Colon (tissue), 2 donors: ENCODE measurements at regions not wholly inside any gene's neighbourhood (a gene's known extent, or its start where the extent isn't known, plus 50 kb on each side); places are given as distances from the start of the nearest gene placed in this dataset.

Experiments used
- FAIRE-seq: peaks from 2 replicates; lab custom pipeline; 2012; peaks lifted over from hg19 to GRCh38; lab: Jason Lieb, UNC
- donor health status: control.
- donor health status: control.

DNA sequence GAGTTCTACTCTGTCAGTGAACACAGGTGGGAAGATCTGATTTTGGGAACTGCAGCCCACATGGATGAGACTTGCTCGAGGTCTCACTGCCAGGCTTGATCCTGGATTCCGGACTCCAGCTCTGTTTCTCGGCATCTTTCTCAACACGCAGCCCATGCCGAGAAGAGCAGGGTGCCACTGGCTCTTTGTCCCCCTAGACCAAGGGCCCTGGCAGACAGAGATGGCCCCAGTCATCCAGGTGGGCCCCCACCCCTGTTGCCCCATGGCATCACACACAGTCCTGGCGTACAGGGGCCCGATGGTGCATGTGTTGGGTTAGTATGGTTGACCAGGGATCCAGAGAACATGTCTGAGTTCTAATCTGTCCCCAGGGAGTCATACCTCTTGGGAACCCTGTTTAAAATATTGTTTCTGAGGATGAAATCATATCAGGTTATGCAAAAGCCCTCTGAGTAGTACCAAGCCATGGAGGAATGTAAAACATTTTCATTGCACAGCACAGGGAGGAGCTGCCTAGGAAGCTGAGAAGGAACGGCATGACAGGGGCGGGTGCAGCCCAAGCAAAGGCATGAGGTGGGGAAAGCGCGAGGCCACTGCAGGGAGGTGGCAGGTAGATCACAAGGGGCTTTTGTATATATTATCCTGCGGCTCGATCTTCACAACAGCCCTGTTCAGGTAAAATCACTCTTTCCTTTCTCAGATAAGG is 320.6 kb downstream of the UACA start:
- FAIRE-seq: no peak

DNA sequence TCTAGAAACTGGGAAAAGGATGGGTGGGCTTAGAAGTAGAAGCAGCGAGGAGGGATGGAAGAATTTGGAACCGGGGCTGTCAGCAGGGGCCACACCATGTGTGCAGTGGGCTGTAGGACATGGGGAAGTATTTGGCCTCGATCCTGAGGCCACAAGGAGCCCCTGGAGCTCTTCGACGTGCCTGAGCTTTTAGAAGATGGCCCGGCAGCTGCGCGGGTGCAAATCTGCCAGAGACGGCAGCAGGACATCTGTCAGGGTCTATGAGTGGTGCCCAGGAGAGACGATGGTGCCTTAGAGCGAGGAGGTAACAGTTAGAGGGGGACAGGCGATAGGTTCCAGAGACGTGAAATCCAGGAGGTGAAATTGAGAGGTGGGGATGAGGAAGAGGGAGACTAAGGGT is 321.1 kb downstream of the UACA start:
- no peak for FAIRE-seq

DNA sequence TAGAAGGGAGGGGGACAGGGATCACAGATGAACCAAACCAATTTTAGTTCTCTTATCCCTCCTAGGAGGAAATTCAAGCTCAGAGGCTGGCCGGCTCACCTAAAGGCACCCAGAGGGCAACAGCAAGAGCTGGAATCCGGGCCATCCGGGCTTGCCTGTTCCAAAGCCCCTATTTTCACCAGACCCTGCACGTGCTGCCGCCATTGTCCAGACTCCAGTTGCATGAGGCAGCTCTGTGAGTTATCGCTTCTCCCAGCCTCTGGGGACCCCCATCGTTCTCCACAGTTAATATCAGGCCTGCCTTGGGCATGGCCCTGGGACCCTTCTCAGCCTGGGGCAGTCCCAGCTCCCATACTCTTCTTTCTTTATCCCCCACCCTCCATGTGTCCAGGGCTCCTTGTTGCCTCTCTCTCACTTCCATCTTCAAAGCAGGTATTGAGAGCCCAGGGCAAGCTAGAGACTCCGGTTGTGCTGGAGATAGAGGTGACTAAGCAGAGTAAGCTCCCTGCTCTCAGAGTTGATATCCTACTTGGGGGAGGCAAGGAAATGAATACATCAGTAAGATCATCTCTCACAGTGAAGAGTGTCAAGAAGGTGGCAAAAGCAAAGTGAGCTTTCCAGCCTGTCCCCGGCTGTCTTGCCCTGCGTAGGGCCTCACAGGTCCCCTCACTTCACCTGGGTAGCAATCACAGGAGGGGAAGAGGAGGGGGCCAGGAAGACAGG is 322.8 kb downstream of the UACA start:
- no peak for FAIRE-seq

DNA sequence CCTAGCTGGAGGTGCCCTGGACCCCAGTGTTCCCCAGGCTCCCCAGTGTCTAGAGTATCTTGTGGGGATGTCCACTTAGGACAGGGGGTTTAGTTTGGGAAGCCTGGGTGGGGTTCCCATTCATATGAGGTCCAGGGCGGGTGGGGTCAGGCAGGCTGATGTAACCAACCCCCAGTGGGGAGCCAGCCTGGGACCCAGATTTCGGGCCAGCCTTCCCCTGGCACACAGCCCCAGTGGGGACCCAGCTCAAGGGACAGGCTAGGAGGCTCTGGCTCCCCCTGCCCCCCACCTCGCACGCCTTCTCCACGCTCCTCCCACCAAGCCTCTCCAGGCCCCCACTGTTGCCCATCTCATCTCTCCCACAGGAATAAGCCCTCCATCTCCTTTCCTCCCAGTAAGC is 323.5 kb downstream of the UACA start:
- no peak for FAIRE-seq

DNA sequence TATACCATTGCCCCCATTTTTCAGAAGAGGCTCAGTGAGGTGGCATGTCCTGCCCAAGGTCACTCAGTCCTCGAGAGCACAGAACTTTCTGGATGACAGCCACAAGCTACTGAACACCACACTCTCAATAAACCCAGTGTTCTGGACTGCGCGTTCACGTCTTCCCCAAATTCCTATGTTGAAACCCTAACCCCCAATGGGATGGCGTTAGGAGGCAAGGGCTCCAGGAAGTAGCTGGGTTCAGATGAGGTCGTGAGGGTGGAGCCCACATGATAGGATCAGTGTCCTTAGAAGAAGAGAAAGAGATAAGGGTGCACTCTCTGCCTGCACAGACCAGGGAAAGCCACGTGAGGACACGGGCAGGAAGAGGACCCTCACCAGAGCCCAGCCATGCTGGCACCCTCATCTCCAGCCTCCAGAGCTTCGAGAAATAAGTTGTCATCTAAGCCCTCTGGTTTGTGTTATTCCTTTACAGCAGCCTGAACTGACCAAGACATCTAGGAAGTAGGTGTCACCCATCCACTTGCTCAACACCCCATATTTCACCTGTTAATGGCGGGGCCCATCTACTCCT is 324.0 kb downstream of the UACA start:
- no peak for FAIRE-seq

DNA sequence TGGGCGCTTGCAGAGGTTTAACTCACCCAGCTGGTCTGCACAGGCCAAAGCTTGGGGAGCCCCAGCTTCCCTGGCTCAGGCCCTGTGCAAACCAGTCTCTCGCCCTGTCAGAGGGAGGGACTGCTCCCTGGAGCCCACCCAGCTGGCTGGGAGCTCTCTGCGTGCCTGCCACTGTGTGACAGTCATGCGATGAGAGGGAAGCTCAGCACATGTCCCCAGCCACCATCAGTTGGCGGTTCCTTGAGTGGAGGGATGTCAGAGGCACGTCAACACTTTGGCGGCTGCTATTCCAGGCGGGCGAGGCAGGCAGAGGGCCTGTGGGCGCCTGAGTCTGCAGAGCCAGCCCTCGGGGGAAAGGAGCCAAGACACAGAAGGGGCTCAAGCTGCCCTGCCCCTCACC is 324.6 kb downstream of the UACA start:
- FAIRE-seq: no peak

DNA sequence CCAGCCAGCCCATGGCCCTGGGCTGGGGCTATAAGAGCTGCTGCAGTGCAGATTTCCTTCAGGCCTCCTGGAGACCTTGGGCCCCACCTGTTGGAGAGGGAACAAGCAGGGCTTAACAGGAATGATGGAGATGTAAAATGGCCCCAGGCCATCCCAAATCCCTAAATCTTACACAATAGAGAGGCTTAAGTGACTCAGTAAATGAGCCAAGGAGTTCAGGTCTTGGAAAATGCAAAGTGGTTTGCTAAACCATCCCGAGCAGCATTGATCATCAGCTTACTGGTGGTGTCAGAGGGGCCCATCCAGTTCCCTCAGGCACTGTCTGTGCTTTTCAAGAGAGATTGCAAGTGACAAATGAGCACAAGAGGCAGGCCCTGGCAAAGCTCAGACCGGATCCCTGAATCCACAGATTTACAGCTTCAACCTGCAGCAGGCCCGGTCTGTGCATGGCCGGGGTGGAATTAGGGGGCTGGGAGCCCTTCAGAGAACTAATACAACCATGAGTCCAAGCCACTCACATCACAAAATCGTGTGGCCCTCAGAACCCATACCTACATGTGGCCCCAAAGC is 325.4 kb downstream of the UACA start:
- no peak for FAIRE-seq

DNA sequence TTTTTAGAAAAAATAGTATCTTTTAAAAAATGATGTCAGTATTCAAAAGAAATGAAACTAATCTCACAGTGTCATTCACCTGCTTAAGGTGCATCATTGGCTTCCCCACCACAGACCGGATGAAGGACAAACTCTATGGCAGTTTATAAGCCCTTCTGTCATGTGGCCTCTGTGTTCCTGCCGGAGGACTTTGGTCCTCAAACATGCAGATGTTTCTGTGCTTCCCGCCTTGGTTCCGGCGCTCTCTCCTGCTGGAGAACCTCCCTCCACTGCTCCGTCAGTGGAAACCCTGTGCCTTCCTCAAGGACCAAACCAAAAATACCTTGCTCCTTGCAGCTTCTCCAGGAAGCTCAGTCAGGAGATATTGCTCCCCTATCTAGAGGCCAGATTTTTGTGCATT is 326.3 kb downstream of the UACA start:
- FAIRE-seq: no peak

DNA sequence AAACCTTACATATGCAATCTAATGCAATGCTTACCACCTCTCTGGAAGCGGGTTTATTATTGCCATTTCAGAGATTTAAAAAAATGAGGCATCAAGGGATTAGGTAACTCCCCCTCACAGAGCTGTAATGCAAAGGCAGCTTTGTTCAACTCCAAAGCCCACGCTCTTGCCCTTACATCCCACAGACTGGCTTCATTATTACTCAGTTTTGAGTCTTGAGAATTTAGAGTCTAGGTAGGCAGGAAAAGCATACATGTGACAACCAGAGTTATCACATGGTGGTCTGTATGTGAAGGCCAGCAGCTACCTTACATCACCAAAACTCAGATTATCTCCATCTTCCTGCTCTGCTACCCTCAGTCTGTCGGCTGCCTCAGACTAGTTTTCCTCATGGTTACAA is 326.9 kb downstream of the UACA start:
- FAIRE-seq: no peak

DNA sequence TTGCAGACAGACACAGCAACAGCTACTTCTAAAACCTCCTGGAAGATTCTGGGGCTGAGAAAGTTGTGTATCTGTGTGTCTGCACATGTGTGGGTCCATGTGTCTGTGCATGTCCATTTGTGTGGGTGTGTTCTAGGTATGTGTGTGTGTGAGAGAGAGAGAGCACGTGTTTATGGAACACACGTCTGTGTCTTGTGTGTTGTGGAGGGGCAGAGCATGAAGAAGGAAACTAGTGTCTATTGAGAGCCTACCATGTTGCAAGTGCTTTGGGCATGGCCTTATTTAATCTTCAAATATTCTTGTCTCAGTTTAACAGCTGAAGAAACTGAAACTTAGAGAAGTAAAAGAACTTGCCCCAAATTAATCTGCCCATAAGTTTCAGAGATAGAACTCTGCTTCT is 327.5 kb downstream of the UACA start:
- FAIRE-seq: no peak

DNA sequence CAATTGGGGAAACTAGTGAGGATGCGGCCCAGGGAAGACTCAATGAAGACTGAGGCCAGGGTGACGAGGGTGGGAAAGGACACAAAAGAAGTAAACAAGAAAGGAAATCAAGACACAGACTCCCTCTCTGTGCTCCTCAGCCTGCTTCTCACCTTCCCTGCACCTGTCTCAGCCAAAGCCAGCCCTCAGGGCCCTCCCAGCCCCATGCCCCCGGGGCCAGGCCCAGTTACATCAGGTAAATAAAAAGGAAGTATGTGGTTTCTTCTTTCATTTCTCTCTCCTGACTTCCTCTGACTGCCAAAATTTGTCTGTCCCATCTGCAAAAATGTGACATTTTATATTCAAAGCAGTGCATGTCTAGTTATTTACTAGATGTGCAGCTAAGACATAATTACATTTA is 328.0 kb downstream of the UACA start:
- FAIRE-seq: no peak

DNA sequence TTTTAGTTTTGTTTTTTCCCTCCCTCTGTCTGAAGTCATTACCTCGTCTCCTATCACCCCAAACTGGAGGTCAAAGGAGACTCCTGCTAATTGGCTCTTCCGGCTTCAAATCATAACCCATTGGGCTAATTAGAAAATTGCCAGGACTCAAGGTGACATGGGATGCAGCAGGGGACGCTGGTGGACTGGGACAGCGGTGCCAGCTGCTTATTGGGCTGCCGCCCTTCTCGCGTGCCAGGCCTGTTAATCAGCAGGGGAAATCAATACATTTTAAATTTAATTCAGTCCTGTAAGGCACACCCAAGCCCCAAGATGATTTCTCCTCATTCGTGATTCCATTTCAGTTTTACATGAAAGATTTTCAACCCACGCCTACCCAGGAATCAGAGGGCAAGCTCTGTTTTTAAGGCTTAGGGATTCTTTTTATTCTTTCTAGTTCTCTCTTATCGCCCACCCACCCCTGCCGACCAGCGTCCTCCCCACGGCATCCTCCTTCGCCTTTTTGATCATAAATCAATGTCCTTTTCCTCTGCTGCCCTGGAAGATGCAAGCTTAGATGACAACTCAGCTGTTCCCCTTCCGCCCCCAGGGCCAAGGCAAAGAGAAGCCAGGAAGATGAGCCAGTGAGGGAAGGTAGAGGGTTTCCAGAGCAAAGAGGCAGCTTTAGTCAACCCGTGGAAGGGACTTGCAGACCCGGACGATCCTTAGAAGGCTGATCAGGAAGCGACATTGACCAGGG is 329.6 kb downstream of the UACA start:
- FAIRE-seq: no peak

DNA sequence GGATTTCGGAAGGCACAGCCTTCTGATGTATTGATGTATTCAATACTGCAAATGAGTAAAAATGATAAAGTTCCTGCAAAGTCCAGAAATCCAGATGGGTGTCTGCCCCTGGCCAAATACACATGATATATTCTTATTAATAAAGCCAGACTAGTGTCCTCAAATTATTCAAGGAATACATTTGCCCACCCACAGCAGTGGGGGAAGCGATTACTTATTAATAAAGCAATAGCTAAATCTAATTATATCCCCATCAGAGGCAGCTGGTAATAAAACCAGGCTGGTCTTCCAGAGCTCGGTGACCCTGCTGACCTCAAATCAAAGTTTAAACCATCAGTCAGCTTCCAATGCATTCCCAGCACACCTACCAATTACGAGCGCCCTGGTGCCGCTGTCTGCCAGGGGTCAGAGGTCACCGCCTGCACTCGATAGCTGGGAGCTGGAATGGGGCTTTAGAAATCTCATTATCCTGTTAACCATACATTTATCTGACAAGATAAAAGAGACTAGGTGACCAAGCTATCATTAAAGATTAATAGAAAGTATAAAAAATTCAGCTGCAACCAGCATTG is 330.3 kb downstream of the UACA start:
- no peak for FAIRE-seq

DNA sequence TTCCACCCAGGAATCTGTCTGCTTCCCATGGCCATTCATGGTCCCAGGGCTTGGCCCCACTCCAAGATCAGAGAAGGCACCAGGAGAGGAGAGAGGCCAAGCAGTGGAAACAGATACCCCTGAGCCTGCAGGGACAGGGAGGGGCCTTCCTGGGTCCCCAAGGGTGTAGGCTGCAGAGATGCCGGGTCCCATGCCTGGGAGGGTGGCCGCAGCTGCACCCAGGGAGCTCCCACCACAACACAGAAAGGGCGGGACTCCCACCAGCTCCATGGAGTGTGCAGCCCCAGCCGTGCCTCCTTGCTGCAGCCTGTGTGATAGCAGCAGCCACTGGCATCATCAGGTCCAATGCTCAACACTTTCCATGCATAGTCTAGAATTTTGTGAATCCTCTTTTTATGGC is 331.5 kb downstream of the UACA start:
- no peak for FAIRE-seq

DNA sequence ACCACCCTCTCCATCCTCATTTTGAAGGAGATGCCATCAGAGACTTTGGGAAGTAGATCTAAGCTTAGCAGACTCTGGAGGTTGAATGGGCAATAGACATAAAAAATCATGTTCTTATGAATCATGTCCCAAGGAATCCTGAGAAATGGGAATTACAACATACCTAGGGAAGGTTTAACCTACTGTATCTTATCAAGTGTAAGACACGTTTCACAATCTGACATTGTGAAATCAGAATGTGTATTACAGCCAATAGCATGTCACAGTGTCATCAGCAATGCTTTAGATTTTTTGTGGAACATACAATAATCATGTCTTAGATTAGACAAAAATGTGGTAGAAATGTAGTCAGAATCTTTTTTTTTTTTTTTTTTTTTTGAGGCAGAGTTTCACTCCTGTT is 332.4 kb upstream of the TLE3 start:
- no peak for FAIRE-seq

DNA sequence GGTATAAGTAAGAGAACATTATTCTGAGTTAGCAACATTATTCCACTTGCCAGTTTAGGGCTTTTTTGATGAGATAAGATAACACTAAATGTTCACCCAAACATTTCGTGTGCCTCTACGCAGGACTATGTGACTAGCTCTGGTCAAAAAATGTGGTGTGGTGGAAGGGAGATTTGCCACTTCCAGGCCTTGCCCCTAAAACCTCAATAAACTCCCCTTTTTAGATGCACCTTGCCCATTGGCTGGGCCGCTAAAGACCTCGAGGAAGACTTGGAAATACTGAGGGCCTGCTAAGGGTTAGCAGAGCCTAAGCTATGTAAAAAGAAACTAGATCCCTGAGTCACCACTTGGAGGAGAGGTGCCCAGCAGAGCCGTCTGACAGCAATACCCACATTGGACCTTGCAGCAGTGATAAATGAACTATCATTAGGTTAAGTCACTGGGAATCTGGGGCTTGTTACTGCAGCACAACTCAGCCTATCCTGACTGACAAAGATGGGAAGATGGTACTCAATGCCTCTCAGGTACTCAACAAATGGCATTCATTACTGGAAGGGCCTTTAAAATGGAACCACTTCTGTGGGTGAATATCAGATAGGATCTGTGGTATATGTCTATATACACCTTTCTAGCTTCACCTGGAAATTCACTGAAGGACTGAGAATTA is 331.5 kb upstream of the TLE3 start:
- FAIRE-seq: no peak

DNA sequence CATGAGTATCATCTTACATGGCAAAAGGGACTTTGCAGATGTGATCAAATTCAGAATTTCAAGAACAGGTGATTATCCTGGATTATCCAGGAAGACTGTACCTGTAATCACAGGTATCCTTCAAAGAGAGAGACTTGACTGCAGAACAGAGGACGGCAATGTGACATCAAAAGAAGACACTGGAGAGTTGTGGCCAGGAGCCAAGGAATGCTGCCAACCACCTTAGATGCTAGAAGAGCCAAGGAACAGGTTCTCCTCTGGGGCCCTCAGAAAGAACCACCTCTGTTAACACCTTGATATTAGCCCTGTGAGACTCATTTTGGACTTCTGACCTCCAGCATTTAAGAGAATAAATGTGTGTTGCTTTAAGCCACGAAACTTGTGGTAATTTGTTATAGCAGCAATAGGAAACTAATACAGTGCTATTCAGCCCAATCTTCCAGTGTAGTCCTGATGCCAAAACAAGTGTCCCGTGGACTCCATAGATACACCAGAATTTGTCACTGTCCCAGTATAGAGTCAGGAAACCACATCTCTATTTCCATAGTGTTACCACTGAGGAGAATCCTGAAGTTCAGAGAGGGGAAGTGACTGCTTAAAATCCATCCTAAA is 330.6 kb upstream of the TLE3 start:
- FAIRE-seq: no peak

DNA sequence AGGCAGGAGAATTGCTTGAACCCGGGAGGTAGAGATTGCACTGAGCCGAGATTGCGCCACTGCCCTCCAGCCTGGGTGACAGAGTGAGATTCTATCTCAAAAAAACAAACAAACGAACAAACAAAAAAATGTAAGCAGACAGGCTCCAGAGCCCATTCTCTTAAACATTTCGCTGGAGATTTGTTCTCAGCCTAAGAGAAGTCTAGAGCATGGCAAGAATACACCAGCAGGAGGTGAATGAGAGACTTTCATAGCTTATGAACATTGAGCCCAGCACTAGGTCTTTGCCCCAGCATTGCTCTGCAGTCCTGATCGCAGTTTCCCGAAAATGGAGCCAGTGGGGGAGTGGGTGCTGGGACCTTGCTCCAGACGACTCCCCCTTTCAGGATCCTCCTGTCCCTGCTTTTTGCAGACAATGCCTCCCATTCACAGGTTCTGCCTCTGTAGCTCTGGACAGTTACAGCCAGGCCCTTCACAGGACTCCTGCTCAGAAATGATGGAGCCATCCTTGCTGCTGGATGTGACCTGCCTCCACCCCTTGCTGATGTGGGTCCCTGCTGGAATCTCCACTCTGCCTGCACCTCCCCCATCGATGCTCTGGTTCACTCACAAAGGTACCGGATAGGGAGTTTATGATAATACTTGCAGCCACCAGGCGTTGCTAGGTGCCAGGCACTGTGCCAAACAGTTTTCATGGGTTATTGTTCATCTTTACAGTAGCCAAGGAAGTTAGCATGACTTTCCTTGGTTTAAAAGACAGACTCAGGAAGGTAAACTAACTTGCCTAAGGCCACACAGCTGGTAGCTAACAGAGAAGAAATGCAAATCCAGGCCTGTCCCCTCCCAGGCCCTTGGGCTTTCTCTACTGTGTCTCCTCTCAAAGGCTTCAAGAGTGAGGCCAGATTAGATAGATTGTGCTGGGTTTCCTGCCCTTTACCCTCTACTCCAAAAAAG is 329.7 kb upstream of the TLE3 start:
- FAIRE-seq: no peak

DNA sequence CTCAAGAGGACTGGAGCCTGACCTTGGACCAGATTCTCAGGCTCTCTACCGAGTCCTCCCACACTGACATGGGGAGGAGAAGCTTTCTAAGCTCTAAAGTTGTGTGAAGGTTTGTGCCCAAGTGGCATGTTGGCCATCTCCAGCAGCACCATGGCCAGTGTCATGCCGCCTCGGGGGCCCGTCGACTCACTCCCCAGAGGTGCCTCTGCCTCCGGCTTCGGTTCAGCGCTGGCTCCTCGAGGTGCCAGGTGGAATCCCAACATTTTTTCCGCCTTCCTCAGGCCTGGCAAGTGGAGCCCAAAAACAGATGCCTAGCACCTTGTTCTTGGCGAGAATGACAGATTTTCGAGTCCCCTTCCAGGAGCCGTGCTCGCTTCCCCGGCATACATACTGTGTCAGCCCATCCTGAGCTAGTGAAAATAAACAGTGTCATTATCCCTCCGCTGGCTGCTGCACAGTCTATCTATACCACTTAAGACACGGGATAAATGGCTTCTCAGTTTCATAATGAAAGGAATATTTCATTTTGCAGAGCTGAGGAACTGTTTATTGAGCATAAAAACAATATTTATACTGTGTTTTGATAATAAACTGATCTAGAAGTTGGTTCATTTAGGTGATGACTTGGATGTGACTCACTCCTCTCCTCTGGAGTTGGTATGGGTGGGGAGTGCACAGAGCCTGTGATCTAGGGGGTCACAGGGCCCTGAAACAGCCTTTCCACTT is 328.5 kb upstream of the TLE3 start:
- no peak for FAIRE-seq
